Lower leg skin (tissue), 3 donors: ENCODE measurements at regions not wholly inside any gene's neighbourhood (a gene's known extent, or its start where the extent isn't known, plus 50 kb on each side); places are given as distances from the start of the nearest gene placed in this dataset.

Experiments
- POLR2A ChIP-seq, 2 donors: fragments of 450-650 bp; IDR thresholded peaks; one replicate each; pipeline ENCODE4 v1.6.1; 2016 to 2017; ENCODE audit warnings: antibody characterized with exemption in 2 of 2, mild to moderate bottlenecking in 1 of 2, moderate library complexity in 1 of 2
- TF ChIP-seq, protein P1 (sequence below), 3 donors: fragments of 450-650 bp; IDR thresholded peaks; one replicate each; pipeline ENCODE4 v1.5.1; 2016; ENCODE audit warnings: antibody characterized with exemption in 3 of 3, mild to moderate bottlenecking in 3 of 3, moderate library complexity in 2 of 3

DNA sequence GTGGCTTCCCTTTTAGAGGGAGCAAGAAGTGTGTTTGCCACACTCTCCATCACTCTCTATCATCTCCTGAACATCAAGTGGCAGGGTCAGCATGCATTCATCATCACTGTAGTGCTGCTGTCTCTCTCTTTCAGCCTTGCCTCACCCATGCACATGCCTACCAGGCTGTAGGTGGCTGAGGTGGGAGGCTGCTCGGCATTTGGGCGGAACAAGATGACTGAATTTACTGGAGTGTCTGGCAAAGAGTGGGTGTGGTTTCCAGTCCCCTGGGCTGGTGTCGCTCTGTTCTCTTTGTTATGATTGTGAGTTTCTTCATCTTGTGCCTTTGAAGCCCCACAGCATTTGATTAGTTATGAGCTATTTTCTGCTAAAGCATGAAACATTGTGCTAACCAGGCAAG lies 541.9 kb upstream of the EEF2KMT start:
- TF ChIP-seq, protein P1, sequence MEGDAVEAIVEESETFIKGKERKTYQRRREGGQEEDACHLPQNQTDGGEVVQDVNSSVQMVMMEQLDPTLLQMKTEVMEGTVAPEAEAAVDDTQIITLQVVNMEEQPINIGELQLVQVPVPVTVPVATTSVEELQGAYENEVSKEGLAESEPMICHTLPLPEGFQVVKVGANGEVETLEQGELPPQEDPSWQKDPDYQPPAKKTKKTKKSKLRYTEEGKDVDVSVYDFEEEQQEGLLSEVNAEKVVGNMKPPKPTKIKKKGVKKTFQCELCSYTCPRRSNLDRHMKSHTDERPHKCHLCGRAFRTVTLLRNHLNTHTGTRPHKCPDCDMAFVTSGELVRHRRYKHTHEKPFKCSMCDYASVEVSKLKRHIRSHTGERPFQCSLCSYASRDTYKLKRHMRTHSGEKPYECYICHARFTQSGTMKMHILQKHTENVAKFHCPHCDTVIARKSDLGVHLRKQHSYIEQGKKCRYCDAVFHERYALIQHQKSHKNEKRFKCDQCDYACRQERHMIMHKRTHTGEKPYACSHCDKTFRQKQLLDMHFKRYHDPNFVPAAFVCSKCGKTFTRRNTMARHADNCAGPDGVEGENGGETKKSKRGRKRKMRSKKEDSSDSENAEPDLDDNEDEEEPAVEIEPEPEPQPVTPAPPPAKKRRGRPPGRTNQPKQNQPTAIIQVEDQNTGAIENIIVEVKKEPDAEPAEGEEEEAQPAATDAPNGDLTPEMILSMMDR (IDR thresholded peaks at IDR 0.05) = no peak
- no peak for TF ChIP-seq POLR2A (IDR thresholded peaks at IDR 0.05)
